ENCODE measurements at regions not wholly inside any gene's neighbourhood (a gene's known extent, or its start where the extent isn't known, plus 50 kb on each side); places are given as distances from the start of the nearest gene placed in this dataset.

DNA sequence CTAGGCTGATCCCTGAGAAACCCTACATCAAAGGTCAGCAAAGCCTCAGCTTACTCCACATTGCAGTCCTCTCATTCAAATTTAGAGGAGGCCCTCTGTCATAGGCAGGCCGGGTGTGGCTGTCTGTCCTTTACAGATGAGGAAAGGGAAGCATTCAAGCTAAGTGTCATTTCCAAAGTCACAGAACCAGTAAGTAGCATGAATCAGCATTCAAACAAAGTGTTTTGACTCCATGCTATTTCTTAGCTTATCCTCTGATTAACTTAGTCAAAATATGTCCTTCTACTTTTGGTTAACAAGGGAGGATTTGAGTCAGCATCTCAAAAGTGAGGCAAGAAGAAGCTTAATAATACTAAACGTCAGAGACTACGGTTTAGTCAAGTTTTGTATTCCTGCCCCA, 409.0 kb upstream of the POU3F3 start:
- TF ChIP-seq NFRKB (IDR thresholded peaks at IDR 0.05) (no peak), ZNF384 (IDR thresholded peaks at IDR 0.05) (no peak), CTBP1 (IDR thresholded peaks at IDR 0.05; ENCODE audit: borderline replicate concordance) (no peak), FOXA1 (IDR thresholded peaks at IDR 0.05) (no peak), FOXK2 (IDR thresholded peaks at IDR 0.05) (no peak), HDGF (IDR thresholded peaks at IDR 0.05; ENCODE audit: borderline replicate concordance) (no peak)
- DNase-seq (ENCODE audit: extremely low spot score), result no peak
- ChIA-PET POLR2A (no interaction called here), CTCF (no interaction called here)

DNA sequence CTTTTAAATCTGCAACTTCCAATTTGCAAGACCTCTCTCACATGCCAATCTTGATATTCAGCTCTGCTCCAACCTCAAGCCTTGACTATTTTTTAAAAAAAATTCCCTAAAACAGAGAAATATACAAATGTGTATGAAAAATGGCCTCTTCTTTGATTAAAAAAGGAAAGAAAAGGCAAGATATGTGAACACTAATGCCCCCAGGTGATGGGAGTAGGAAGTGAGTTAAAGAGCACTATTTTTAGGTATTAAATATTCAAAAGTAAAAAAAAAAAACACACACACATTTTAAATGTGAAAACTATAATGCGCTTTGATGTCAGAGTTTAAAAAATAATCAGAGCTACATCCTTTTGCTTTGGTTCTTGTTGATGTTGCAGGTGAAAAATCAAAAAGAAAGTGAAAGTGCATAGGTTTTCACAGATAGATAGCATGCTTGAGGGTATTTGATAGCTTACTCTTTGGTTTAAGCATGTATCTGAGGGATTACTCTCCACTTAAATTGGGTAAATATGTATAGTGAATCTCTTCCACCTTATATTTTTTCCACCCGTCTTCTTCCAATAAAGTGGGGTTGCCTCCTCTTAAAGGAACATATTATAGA, 406.0 kb upstream of the POU3F3 start:
- ChIA-PET CTCF (interaction anchor here (0.6 to 1.4 kb wide), 2 partner anchors 34 to 488 kb away, joined by 3 read pairs; no protein-coding TSS in a partner anchor), POLR2A (no interaction called here)
- TF ChIP-seq HDGF (IDR thresholded peaks at IDR 0.05; ENCODE audit: borderline replicate concordance), result no peak
- no peak for TF ChIP-seq L3MBTL2 (conservative IDR thresholded peaks at IDR 0.05)
- TF ChIP-seq CTBP1 (IDR thresholded peaks at IDR 0.05; ENCODE audit: borderline replicate concordance), result no peak
- TF ChIP-seq FOXA1 (IDR thresholded peaks at IDR 0.05), result no peak
- TF ChIP-seq, protein P1, sequence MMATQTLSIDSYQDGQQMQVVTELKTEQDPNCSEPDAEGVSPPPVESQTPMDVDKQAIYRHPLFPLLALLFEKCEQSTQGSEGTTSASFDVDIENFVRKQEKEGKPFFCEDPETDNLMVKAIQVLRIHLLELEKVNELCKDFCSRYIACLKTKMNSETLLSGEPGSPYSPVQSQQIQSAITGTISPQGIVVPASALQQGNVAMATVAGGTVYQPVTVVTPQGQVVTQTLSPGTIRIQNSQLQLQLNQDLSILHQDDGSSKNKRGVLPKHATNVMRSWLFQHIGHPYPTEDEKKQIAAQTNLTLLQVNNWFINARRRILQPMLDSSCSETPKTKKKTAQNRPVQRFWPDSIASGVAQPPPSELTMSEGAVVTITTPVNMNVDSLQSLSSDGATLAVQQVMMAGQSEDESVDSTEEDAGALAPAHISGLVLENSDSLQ (IDR thresholded peaks at IDR 0.05), result no peak
- TF ChIP-seq FOXK2 (IDR thresholded peaks at IDR 0.05), result no peak
- TF ChIP-seq ZNF384 (IDR thresholded peaks at IDR 0.05), result no peak
- TF ChIP-seq TARDBP (IDR thresholded peaks at IDR 0.05), result no peak
- no peak for TF ChIP-seq SP1 (IDR thresholded peaks at IDR 0.05)
- TF ChIP-seq FOXM1 (IDR thresholded peaks at IDR 0.05; ENCODE audit: borderline replicate concordance), result no peak
- TF ChIP-seq NFRKB (IDR thresholded peaks at IDR 0.05), result no peak
- no peak for TF ChIP-seq ELF4 (IDR thresholded peaks at IDR 0.05)
- no peak for TF ChIP-seq BHLHE40 (IDR thresholded peaks at IDR 0.05; ENCODE audit: borderline replicate concordance)
- no peak for TF ChIP-seq ARNT (IDR thresholded peaks at IDR 0.05)
- no peak for TF ChIP-seq SUZ12 (IDR thresholded peaks at IDR 0.05)
- no peak for DNase-seq (ENCODE audit: extremely low spot score)

DNA sequence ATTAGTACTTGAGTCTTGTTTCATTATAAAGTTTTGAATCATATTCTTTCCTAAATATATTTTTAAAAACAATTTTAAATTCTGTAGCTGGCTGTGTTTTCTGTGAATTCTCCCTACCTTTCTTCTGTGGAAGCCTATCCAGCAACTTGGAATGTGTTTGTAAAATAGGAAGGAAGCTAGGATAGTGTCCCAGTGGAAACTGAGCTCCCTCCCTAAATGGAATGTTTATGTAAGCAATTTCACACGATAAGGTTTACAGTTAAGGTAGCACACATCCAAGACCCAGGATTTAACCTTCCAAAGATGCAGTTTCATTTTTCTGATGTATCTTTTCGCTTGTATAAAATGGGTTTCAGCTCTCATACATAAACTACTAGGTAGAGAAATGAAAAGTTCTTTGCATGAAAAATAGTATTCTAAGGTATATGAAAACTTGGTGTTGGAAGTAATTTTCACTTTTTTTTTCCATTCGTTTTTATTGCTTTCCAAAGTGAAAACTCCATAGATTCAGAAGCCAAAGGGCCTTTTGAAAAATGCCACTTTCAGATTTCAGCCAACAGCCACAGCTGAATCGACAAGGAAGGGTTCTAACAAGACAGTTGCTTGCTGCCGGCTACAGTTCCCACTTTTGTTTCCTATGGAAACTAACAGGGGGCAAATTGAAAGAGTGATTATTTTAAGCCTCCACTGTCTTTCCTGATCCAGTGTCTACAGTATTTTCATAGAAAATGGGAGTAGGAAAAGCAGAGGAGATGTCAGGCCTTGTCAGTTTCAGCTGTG, 405.1 kb upstream of the POU3F3 start:
- POLR2A ChIA-PET, result no interaction called here
- TF ChIP-seq BHLHE40 (IDR thresholded peaks at IDR 0.05; ENCODE audit: borderline replicate concordance) (no peak), SP1 (IDR thresholded peaks at IDR 0.05) (no peak), L3MBTL2 (conservative IDR thresholded peaks at IDR 0.05) (no peak), FOXM1 (IDR thresholded peaks at IDR 0.05; ENCODE audit: borderline replicate concordance) (no peak), ARNT (IDR thresholded peaks at IDR 0.05) (no peak), LEF1 (IDR thresholded peaks at IDR 0.05; ENCODE audit: borderline replicate concordance) (no peak), ZNF384 (IDR thresholded peaks at IDR 0.05) (no peak), CTBP1 (IDR thresholded peaks at IDR 0.05; ENCODE audit: borderline replicate concordance) (no peak), TARDBP (IDR thresholded peaks at IDR 0.05) (no peak), ELF4 (IDR thresholded peaks at IDR 0.05) (no peak), NFRKB (IDR thresholded peaks at IDR 0.05) (no peak), SUZ12 (IDR thresholded peaks at IDR 0.05) (no peak), HDGF (IDR thresholded peaks at IDR 0.05; ENCODE audit: borderline replicate concordance) (no peak), FOXK2 (IDR thresholded peaks at IDR 0.05) (no peak), FOXA1 (IDR thresholded peaks at IDR 0.05) (no peak)
- TF ChIP-seq, protein P1 (IDR thresholded peaks at IDR 0.05), result no peak
- no peak for DNase-seq (ENCODE audit: extremely low spot score)
- CTCF ChIA-PET, result interaction anchor here (0.6 to 1.4 kb wide), 2 partner anchors 35 to 489 kb away, joined by 3 read pairs; no protein-coding TSS in a partner anchor

DNA sequence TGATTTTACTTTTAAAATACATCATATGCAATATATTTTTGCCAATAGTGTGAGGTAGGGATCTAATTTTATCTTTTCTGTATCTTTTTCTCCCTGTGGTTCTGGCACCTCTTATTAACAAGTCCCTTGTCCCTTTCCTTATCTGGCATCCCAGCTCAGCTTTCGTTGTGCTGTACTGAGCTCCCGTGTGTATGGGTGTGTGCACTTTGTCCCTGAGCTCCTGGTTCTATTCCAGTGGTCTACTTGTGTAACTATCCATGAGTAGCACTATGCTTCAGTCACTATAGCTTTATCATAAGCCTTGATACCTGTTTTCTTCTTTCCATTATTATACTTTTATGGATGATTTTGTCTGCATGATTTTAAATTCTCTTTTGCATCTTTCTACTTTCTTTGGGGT, 401.4 kb upstream of the POU3F3 start:
- ChIA-PET POLR2A (no interaction called here), CTCF (no interaction called here)
- no peak for DNase-seq (ENCODE audit: extremely low spot score)
- no peak for TF ChIP-seq ARNT (IDR thresholded peaks at IDR 0.05)

DNA sequence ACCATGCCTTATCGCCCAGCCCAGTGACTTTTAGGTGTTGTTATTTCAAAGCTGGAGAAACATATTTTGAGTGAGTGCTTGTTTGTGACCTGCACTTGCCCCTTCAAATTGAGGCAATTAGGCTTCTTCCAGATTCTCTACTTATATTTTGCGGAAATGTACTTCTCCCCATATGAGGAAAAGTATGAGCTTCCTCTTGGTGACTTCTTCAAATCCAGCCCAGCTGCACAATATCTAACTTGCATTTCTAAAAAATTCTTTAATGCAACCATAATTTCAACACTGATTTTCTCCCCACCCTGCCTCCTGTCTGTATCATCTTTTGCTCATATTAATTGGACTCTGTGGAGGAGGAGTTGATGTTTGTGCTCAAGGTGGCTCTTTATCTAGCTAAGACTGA, 391.2 kb upstream of the POU3F3 start:
- no peak for TF ChIP-seq ELF4 (IDR thresholded peaks at IDR 0.05)
- no peak for TF ChIP-seq L3MBTL2 (conservative IDR thresholded peaks at IDR 0.05)
- no peak for TF ChIP-seq BHLHE40 (IDR thresholded peaks at IDR 0.05; ENCODE audit: borderline replicate concordance)
- no peak for TF ChIP-seq FOXM1 (IDR thresholded peaks at IDR 0.05; ENCODE audit: borderline replicate concordance)
- TF ChIP-seq NFRKB (IDR thresholded peaks at IDR 0.05), result no peak
- no peak for TF ChIP-seq ARNT (IDR thresholded peaks at IDR 0.05)
- no peak for TF ChIP-seq SP1 (IDR thresholded peaks at IDR 0.05)
- TF ChIP-seq HDGF (IDR thresholded peaks at IDR 0.05; ENCODE audit: borderline replicate concordance), result no peak
- TF ChIP-seq ZNF384 (IDR thresholded peaks at IDR 0.05), result no peak
- no peak for TF ChIP-seq TARDBP (IDR thresholded peaks at IDR 0.05)
- TF ChIP-seq LEF1 (IDR thresholded peaks at IDR 0.05; ENCODE audit: borderline replicate concordance), result no peak
- no peak for TF ChIP-seq FOXA1 (IDR thresholded peaks at IDR 0.05)
- TF ChIP-seq CTBP1 (IDR thresholded peaks at IDR 0.05; ENCODE audit: borderline replicate concordance), result no peak
- TF ChIP-seq, protein P1 (IDR thresholded peaks at IDR 0.05), result no peak
- no peak for TF ChIP-seq SUZ12 (IDR thresholded peaks at IDR 0.05)
- TF ChIP-seq FOXK2 (IDR thresholded peaks at IDR 0.05), result no peak
- ChIA-PET CTCF (no interaction called here), POLR2A (no interaction called here)
- no peak for DNase-seq (ENCODE audit: extremely low spot score)

DNA sequence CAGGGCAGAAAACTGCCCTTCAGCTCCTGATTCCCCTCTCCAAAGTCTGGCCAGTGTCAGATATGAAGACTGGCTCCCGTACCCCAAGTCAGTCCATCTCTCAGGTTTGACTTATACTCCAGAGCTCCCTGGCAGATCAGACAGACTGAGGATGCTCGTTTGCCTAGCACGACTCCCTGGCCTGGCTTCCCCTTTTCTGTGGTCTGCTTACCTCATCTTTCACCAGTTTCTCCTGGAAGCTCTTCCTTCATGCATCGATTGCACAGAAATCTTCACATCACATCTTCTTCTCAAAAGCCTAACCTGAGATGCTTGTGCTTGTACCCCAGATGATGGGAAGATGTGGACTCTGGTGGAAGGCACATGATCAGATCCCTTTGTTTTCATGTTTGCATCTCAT, 387.9 kb upstream of the POU3F3 start:
- TF ChIP-seq SUZ12 (IDR thresholded peaks at IDR 0.05) (no peak), LEF1 (IDR thresholded peaks at IDR 0.05; ENCODE audit: borderline replicate concordance) (no peak), NFRKB (IDR thresholded peaks at IDR 0.05) (no peak), ZNF384 (IDR thresholded peaks at IDR 0.05) (no peak), TARDBP (IDR thresholded peaks at IDR 0.05) (no peak), ARNT (IDR thresholded peaks at IDR 0.05) (no peak), FOXA1 (IDR thresholded peaks at IDR 0.05) (no peak), FOXK2 (IDR thresholded peaks at IDR 0.05) (no peak), L3MBTL2 (conservative IDR thresholded peaks at IDR 0.05) (no peak), HDGF (IDR thresholded peaks at IDR 0.05; ENCODE audit: borderline replicate concordance) (no peak), SP1 (IDR thresholded peaks at IDR 0.05) (no peak), CTBP1 (IDR thresholded peaks at IDR 0.05; ENCODE audit: borderline replicate concordance) (no peak), ELF4 (IDR thresholded peaks at IDR 0.05) (no peak), BHLHE40 (IDR thresholded peaks at IDR 0.05; ENCODE audit: borderline replicate concordance) (no peak), FOXM1 (IDR thresholded peaks at IDR 0.05; ENCODE audit: borderline replicate concordance) (no peak)
- TF ChIP-seq, protein P1 (IDR thresholded peaks at IDR 0.05), result no peak
- POLR2A ChIA-PET, result no interaction called here
- DNase-seq (ENCODE audit: extremely low spot score), result no peak
- CTCF ChIA-PET, result no interaction called here
